Stimulated activated memory B cell treated with anti-CD40 and anti-IgM and Interleukin-4, amounts not matched to agents 10 μg/mL and 1 μg/mL and 100 μg/mL, for 72 hours (primary cell): ENCODE measurements at regions not wholly inside any gene's neighbourhood (a gene's known extent, or its start where the extent isn't known, plus 50 kb on each side); places are given as distances from the start of the nearest gene placed in this dataset.
"Not testable (repeated sequence)": the region's sequence is repeated elsewhere in the genome, so short reads cannot be mapped to it uniquely, and the experiment has no call there.

Experiments
- ATAC-seq: fragments of 150-1000 bp; cut with Tn5 transposase; 2 replicates; pipeline ENCODE4 v1.10.0; 2021
- H3K27ac Mint-ChIP-seq: one replicate; pipeline ENCODE4 v1.8.0; 2022; ENCODE audit warnings: mild to moderate bottlenecking, mixed read lengths
- H3K27me3 Mint-ChIP-seq: one replicate; pipeline ENCODE4 v1.8.0; 2022; ENCODE audit warnings: mixed read lengths
- H3K36me3 Mint-ChIP-seq: one replicate; pipeline ENCODE4 v1.8.0; 2022; ENCODE audit warnings: mixed read lengths
- H3K4me1 Mint-ChIP-seq: one replicate; pipeline ENCODE4 v1.8.0; 2022; ENCODE audit warnings: mixed read lengths
- H3K4me3 Mint-ChIP-seq: one replicate; pipeline ENCODE4 v1.8.0; 2022; ENCODE audit warnings: mild to moderate bottlenecking, moderate library complexity, mixed read lengths
- H3K9me3 Mint-ChIP-seq: one replicate; pipeline ENCODE4 v1.8.0; 2022; ENCODE audit warnings: mixed read lengths

- Mint-ChIP-seq H3K36me3 (no peaks in the 10 kb centered on the region), H3K9me3 (peaks cover 3% of the 10 kb centered on the region), H3K4me1 (no peaks in the 10 kb centered on the region)
Measured at GRCh38 chr1:181918880-181919525, 142.5 kb downstream of the ZNF648 start.

GRCh38 chr1:181911715-181912114, 149.8 kb downstream of the ZNF648 start:
- no peaks in the 10 kb centered on the region for H3K36me3 Mint-ChIP-seq
- no peak overlapping the region for H3K27ac Mint-ChIP-seq
- no peaks in the 10 kb centered on the region for H3K4me1 Mint-ChIP-seq
- H3K27me3 Mint-ChIP-seq, result peaks cover 24% of the 10 kb centered on the region
- peaks cover 8% of the 10 kb centered on the region for H3K9me3 Mint-ChIP-seq
- no peak for ATAC-seq
- H3K4me3 Mint-ChIP-seq, result no peak overlapping the region

More at GRCh38 chr1:181918880-181919525, 142.5 kb downstream of the ZNF648 start:
- Mint-ChIP-seq H3K27ac (no peak overlapping the region), H3K27me3 (peaks cover 10% of the 10 kb centered on the region), H3K4me3 (no peak overlapping the region)
- ATAC-seq, result no peak

- ATAC-seq, result no peak
- H3K9me3 Mint-ChIP-seq, result peaks cover 8% of the 10 kb centered on the region
- no peak overlapping the region for H3K27ac Mint-ChIP-seq
- no peak overlapping the region for H3K4me3 Mint-ChIP-seq
- H3K27me3 Mint-ChIP-seq, result peaks cover 24% of the 10 kb centered on the region
- H3K36me3 Mint-ChIP-seq, result no peaks in the 10 kb centered on the region
- no peaks in the 10 kb centered on the region for H3K4me1 Mint-ChIP-seq
Measured at GRCh38 chr1:181910905-181911304, 150.6 kb downstream of the ZNF648 start.

- Mint-ChIP-seq H3K27me3 (peaks cover 24% of the 10 kb centered on the region), H3K27ac (no peak overlapping the region), H3K9me3 (peaks cover 5% of the 10 kb centered on the region), H3K4me1 (no peaks in the 10 kb centered on the region), H3K4me3 (no peak overlapping the region), H3K36me3 (no peaks in the 10 kb centered on the region)
- no peak for ATAC-seq
Measured at GRCh38 chr1:181909010-181909409, 152.5 kb downstream of the ZNF648 start.

GRCh38 chr1:181906631-181907030, 154.9 kb downstream of the ZNF648 start:
- Mint-ChIP-seq H3K27me3 (peaks cover 24% of the 10 kb centered on the region), H3K27ac (no peak overlapping the region), H3K9me3 (peaks cover 5% of the 10 kb centered on the region), H3K4me3 (no peak overlapping the region), H3K4me1 (no peaks in the 10 kb centered on the region), H3K36me3 (no peaks in the 10 kb centered on the region)
- no peak for ATAC-seq

GRCh38 chr1:181905944-181906597, 155.4 kb downstream of the ZNF648 start:
- ATAC-seq, result no peak
- H3K27me3 Mint-ChIP-seq, result peaks cover 23% of the 10 kb centered on the region
- no peaks in the 10 kb centered on the region for H3K36me3 Mint-ChIP-seq
- no peaks in the 10 kb centered on the region for H3K4me1 Mint-ChIP-seq
- H3K4me3 Mint-ChIP-seq, result no peak overlapping the region
- H3K27ac Mint-ChIP-seq, result no peak overlapping the region
- peaks cover 5% of the 10 kb centered on the region for H3K9me3 Mint-ChIP-seq

GRCh38 chr1:181898773-181899172, 162.7 kb downstream of the ZNF648 start:
- no peaks in the 10 kb centered on the region for H3K36me3 Mint-ChIP-seq

GRCh38 chr1:181896824-181897223, 164.7 kb downstream of the ZNF648 start:
- Mint-ChIP-seq H3K27me3 (no peaks in the 10 kb centered on the region), H3K4me1 (no peaks in the 10 kb centered on the region), H3K27ac (no peak overlapping the region), H3K4me3 (no peak overlapping the region), H3K36me3 (no peaks in the 10 kb centered on the region), H3K9me3 (peaks cover 2% of the 10 kb centered on the region)
- no peak for ATAC-seq

More at GRCh38 chr1:181898773-181899172, 162.7 kb downstream of the ZNF648 start:
- Mint-ChIP-seq H3K9me3 (no peaks in the 10 kb centered on the region), H3K4me3 (no peak overlapping the region), H3K27me3 (no peaks in the 10 kb centered on the region), H3K27ac (no peak overlapping the region), H3K4me1 (no peaks in the 10 kb centered on the region)
- no peak for ATAC-seq

- Mint-ChIP-seq H3K4me1 (no peaks in the 10 kb centered on the region), H3K27ac (no peak overlapping the region), H3K4me3 (no peak overlapping the region), H3K36me3 (no peaks in the 10 kb centered on the region), H3K9me3 (peaks cover 3% of the 10 kb centered on the region), H3K27me3 (no peaks in the 10 kb centered on the region)
- no peak for ATAC-seq
Measured at GRCh38 chr1:181894439-181894859, 167.1 kb downstream of the ZNF648 start.

- no peaks in the 10 kb centered on the region for H3K27me3 Mint-ChIP-seq
- no peaks in the 10 kb centered on the region for H3K4me1 Mint-ChIP-seq
- H3K9me3 Mint-ChIP-seq, result peaks cover 3% of the 10 kb centered on the region
- no peak overlapping the region for H3K27ac Mint-ChIP-seq
- no peak for ATAC-seq
- H3K4me3 Mint-ChIP-seq, result no peak overlapping the region
- H3K36me3 Mint-ChIP-seq, result no peaks in the 10 kb centered on the region
Measured at GRCh38 chr1:181893937-181894336, 167.6 kb downstream of the ZNF648 start.

- not testable (repeated sequence) for ATAC-seq, H3K27ac Mint-ChIP-seq, H3K4me1 Mint-ChIP-seq, H3K9me3 Mint-ChIP-seq, H3K4me3 Mint-ChIP-seq, H3K27me3 Mint-ChIP-seq, H3K36me3 Mint-ChIP-seq
Measured at GRCh38 chr1:181893150-181893549, 168.4 kb downstream of the ZNF648 start.

GRCh38 chr1:181872562-181872961, 188.9 kb downstream of the ZNF648 start:
- Mint-ChIP-seq H3K27me3 (peaks cover 23% of the 10 kb centered on the region), H3K4me3 (no peak overlapping the region), H3K36me3 (no peaks in the 10 kb centered on the region), H3K9me3 (peaks cover 8% of the 10 kb centered on the region), H3K4me1 (no peaks in the 10 kb centered on the region), H3K27ac (no peak overlapping the region)
- ATAC-seq, result no peak

- no peaks in the 10 kb centered on the region for H3K9me3 Mint-ChIP-seq
- ATAC-seq, result no peak
- no peaks in the 10 kb centered on the region for H3K4me1 Mint-ChIP-seq
- peaks cover 20% of the 10 kb centered on the region for H3K27me3 Mint-ChIP-seq
- no peaks in the 10 kb centered on the region for H3K36me3 Mint-ChIP-seq
- no peak overlapping the region for H3K4me3 Mint-ChIP-seq
- no peak overlapping the region for H3K27ac Mint-ChIP-seq
Measured at GRCh38 chr1:181863736-181864135, 197.8 kb downstream of the ZNF648 start.

GRCh38 chr1:181863006-181863405, 198.5 kb downstream of the ZNF648 start:
- Mint-ChIP-seq H3K9me3 (no peaks in the 10 kb centered on the region), H3K27me3 (peaks cover 20% of the 10 kb centered on the region), H3K4me3 (no peak overlapping the region), H3K4me1 (no peaks in the 10 kb centered on the region), H3K36me3 (no peaks in the 10 kb centered on the region), H3K27ac (no peak overlapping the region)
- ATAC-seq, result no peak

- ATAC-seq, result no peak
- Mint-ChIP-seq H3K9me3 (peaks cover 11% of the 10 kb centered on the region), H3K27ac (no peak overlapping the region), H3K27me3 (no peaks in the 10 kb centered on the region), H3K4me3 (no peak overlapping the region), H3K4me1 (no peaks in the 10 kb centered on the region), H3K36me3 (no peaks in the 10 kb centered on the region)
Measured at GRCh38 chr1:181858135-181858534, 203.4 kb downstream of the ZNF648 start.
